Heart right ventricle (tissue), 16 donors: ENCODE measurements at regions not wholly inside any gene's neighbourhood (a gene's known extent, or its start where the extent isn't known, plus 50 kb on each side); places are given as distances from the start of the nearest gene placed in this dataset.

Experiments used
- ATAC-seq, 8 donors: fragments of 200-7000 bp; cut with Tn5 transposase; one replicate each; pipeline ENCODE4 v1.9.1; 2020; ENCODE audit warnings: mild to moderate bottlenecking in 8 of 8, moderate library complexity in 8 of 8, moderate number of reproducible peaks in 1 of 8
- DNase-seq, 2 donors: peaks; one replicate each; pipeline ENCODE4 v3.0.0-alpha.2; 2020
- H3K27ac ChIP-seq, 10 donors: fragments of 200-600 bp; sonication (generic) in 2 of 10; one replicate each; pipeline versions ENCODE4 v1.5.0 to v1.8.0; 2020 to 2022; ENCODE audit warnings: mild to moderate bottlenecking in 3 of 10
- H3K27me3 ChIP-seq, 7 donors: fragments of 200-600 bp; one replicate each; pipeline ENCODE4 v1.8.0; 2021 to 2022; ENCODE audit warnings: mild to moderate bottlenecking in 2 of 7
- H3K36me3 ChIP-seq, 9 donors: fragments of 200-600 bp; sonication (generic) in 1 of 9; one replicate each; pipeline versions ENCODE4 v1.5.0 to v1.8.0; 2020 to 2022; ENCODE audit warnings: mild to moderate bottlenecking in 2 of 9
- H3K4me1 ChIP-seq, 9 donors: fragments of 200-600 bp; sonication (generic) in 1 of 9; one replicate each; pipeline versions ENCODE4 v1.5.0 to v1.8.0; 2020 to 2022; ENCODE audit warnings: mild to moderate bottlenecking in 4 of 9
- H3K4me3 ChIP-seq, 10 donors: fragments of 200-600 bp; sonication (generic) in 2 of 10; one replicate each; pipeline versions ENCODE4 v1.5.0 to v1.8.0; 2020 to 2022; ENCODE audit warnings: mild to moderate bottlenecking in 7 of 10, moderate library complexity in 2 of 10
- H3K9me3 ChIP-seq, 11 donors: fragments of 200-600 bp in 10 of 11; sonication (generic) in 2 of 11; one replicate each; pipeline versions ENCODE4 v1.5.0 to v1.8.0; 2013 to 2022; ENCODE audit warnings: mild to moderate bottlenecking in 2 of 11, control low read depth in 1 of 11, moderate library complexity in 1 of 11
- WGBS, 2 donors: extraction: QIAGEN DNeasy Blood & Tissue Kit; methylation state at CpG; one replicate each; pipeline ENCODE4 v1.1.7; 2013; ENCODE audit warnings: inconsistent platforms in 1 of 2; 5-methylcytosine and 5-hydroxymethylcytosine counted together
- intact Hi-C, 10 donors: fragments of 100-400 bp; cut with DNase I; formaldehyde crosslinking; loops; one replicate each; pipeline versions ENCODE4 v1.11.1 to v1.14.2; 2022
- TF ChIP-seq, protein P1 (sequence below), 9 donors: fragments of 200-600 bp; sonication (generic) in 2 of 9; IDR thresholded peaks; one replicate each; pipeline versions ENCODE4 v1.5.0 to v1.8.0; 2021 to 2022; ENCODE audit warnings: antibody characterized with exemption in 9 of 9, mild to moderate bottlenecking in 5 of 9, moderate library complexity in 1 of 9
- donor health status: Arrhythmogenic right ventricular cardiomyopathy.
- donor health status: ischemic (EF 13 %, LVEDD 7.1; RV severe dilation, severe dysfunction).
- donor health status: healthy with polysubstance abuse.
- donor health status: DM: no; HTN: yes; CAD: no.
- donor health status: DM: no; HTN: no; CAD: no.
- donor health status: ischemic (EF 25% LVEDD 6.9; RV normal size, moderate dysfunction).
- donor health status: ischemic (EF 25% LVEDD 5.7; RV mildly dilated, moderate dysfunction).
- donor health status: healthy.
- donor health status: DM: yes; HTN: yes; CAD: no.
- donor health status: Ischemic cardiomyopathy.
- donor health status: ischemic (EF 35%, LVEDD 5.7; RV mildly dilated, moderate dysfunction).
- donor health status: nonischemic (EF 11% LVEDD 7.7; RV severe dilation, severe dysfunction).
- donor health status: DM: yes; HTN: yes; CAD: no.
- donor health status: PGD.
- donor health status: ischemic (EF 29% LVEDD 5.4; RV normal size, mild dysfunction).
- donor health status: nonischemic (EF 23%, LVEDD 6.1; RV moderate dilation, normal function).

DNA sequence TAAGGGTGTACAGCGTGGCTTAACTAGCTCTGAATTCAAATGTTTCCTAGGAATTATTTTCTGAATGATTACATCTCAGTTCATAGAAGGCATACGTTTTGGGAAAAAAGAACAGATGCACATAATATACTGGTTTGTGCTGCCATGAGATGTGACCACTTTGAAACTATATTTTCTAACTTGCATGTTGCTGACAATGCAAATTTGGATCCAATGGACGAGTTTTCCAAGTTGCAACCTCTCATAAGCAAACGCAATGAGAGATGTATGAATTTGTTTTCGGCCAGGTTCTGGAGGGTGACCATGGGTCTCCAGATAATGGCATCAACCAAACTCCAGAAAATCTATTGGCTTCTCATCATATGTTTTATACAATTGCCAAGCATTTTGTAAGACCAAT, 1445.4 kb downstream of the AACS start:
- Histone ChIP-seq H3K4me3 (no peak overlapping the region), H3K4me1 (no peaks in the 10 kb centered on the region), H3K27ac (no peak overlapping the region), H3K27me3 (no peaks in the 10 kb centered on the region), H3K9me3 (peaks cover 0 to 21% (median 7%) of the 10 kb centered on the region in 11 donors), H3K36me3 (no peaks in the 10 kb centered on the region)
- ATAC-seq, result no peak
- TF ChIP-seq, protein P1, sequence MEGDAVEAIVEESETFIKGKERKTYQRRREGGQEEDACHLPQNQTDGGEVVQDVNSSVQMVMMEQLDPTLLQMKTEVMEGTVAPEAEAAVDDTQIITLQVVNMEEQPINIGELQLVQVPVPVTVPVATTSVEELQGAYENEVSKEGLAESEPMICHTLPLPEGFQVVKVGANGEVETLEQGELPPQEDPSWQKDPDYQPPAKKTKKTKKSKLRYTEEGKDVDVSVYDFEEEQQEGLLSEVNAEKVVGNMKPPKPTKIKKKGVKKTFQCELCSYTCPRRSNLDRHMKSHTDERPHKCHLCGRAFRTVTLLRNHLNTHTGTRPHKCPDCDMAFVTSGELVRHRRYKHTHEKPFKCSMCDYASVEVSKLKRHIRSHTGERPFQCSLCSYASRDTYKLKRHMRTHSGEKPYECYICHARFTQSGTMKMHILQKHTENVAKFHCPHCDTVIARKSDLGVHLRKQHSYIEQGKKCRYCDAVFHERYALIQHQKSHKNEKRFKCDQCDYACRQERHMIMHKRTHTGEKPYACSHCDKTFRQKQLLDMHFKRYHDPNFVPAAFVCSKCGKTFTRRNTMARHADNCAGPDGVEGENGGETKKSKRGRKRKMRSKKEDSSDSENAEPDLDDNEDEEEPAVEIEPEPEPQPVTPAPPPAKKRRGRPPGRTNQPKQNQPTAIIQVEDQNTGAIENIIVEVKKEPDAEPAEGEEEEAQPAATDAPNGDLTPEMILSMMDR (IDR thresholded peaks at IDR 0.05), result no peak
- WGBS, 2 donors, result 74 to 75% methylated on average over 5 of the region's 5 CpGs
- DNase-seq, result no peak
- intact Hi-C loops, result loop anchor here in 1 of 10 donors (10.0 kb wide), 1 partner anchor 1564 kb away; no protein-coding TSS in a partner anchor

DNA sequence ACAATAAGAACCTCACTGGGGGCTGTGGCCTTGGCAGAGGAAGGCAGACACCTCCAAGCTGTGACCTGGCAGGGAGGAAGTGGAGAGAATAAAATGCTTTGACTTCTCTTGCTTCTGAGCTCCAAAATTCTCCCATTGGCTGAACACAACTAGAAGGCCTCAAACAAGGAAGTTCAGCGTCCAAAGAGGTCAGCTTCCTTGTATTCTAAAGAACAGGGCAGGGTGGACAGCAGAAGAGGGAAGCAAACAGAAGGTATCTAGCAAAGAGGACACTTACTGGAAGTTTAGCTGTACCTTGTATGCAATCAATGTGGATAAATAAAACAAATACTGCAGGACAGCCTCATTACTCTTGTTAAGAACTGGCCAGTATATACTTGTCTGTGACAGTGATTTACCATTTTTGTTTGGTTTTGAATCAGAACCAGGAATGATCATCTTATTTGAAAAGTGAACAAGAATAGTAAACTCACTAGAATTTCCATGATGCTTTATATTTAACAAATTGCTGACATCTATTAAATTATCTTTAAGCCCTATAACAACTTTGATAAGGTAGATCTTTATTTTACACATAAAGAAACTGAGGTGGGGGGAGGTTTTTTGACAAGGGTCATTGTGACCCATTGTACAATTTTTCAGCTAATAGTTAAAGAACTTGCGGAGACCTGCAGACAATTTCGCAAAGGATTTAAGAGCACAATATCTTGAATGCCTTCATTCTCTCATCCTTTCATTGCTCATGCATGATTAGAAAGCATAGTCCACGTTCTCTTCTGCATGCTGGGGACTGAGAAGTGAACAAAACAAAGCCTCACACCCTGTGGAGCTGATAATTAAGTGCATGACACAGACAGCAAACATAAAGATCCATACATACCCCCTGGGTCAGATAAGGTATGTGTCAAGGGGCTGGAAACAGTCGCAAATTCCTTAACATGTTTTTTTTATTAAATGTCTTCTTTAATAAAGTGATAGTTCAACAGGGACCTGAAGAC, 1448.0 kb downstream of the AACS start:
- intact Hi-C loops, result loop anchor here in 1 of 10 donors (10.0 kb wide), 1 partner anchor 1562 kb away; no protein-coding TSS in a partner anchor
- DNase-seq (no peak), ATAC-seq (no peak)
- 51 to 64% methylated on average over 5 of the region's 5 CpGs for whole genome bisulfite sequencing, 2 donors
- Histone ChIP-seq H3K36me3 (no peaks in the 10 kb centered on the region), H3K4me3 (no peak overlapping the region), H3K9me3 (peaks cover 0 to 8% (median 0%) of the 10 kb centered on the region in 11 donors), H3K27ac (no peak overlapping the region), H3K27me3 (no peaks in the 10 kb centered on the region), H3K4me1 (no peaks in the 10 kb centered on the region)
- TF ChIP-seq, protein P1 (IDR thresholded peaks at IDR 0.05), result no peak

DNA sequence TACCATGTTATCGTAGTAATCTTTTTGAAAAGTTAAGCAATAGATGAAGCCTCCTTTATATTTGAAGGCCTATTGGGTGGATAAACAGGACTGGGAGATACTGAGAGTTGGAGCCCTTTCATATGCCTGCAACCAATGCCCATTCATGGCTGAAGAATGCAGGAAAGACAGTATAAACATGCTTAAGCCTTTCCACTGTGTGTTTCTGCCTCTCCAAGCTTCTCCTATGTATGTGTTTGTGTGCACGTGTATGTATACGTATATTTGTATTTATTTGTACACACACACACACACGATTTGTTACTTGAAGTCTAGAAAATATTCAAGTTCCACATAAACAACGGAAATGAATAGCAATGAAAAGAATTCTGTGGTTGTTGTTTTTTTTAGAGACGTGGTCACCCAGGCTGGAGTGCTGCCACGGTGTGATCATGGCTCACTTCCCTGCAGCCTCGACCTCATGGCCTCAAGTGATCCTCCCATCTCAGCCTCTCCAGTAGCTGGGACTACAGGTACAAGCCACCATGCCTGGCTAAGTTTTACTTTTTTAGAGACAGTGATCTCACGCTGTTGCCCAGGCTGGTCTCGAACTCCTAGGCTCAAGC, 1453.5 kb downstream of the AACS start:
- Histone ChIP-seq H3K27me3 (no peaks in the 10 kb centered on the region), H3K36me3 (no peaks in the 10 kb centered on the region), H3K9me3 (peaks cover 0 to 8% (median 0%) of the 10 kb centered on the region in 11 donors), H3K4me1 (no peaks in the 10 kb centered on the region), H3K4me3 (no peak overlapping the region), H3K27ac (no peak overlapping the region)
- WGBS, 2 donors, result 77 to 79% methylated on average over 10 of the region's 10 CpGs
- DNase-seq (no peak), ATAC-seq (no peak)
- TF ChIP-seq, protein P1 (IDR thresholded peaks at IDR 0.05), result no peak
- intact Hi-C loops, result loop anchor here in 1 of 10 donors (10.0 kb wide), 1 partner anchor 1556 kb away; no protein-coding TSS in a partner anchor

DNA sequence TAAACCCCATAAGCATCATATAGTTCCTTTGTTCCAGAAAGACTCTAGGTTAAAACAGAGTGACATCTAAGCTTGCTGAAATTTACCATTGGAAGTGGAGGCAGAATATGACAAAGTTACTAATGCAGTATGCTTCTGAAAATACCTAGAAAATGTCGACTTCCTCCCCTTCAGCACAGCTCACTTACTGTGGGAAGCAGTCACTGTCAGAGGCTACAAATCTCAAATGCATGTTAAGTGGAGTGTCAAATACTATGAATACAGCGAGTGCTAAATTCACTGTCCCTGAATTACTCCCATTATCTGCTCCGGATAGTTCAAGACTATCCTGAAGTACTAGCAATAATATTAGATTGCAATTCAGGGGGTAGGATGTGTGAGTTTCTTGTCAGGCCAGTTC, 1454.6 kb downstream of the AACS start:
- TF ChIP-seq, protein P1 (IDR thresholded peaks at IDR 0.05), result no peak
- intact Hi-C loops, result loop anchor here in 1 of 10 donors (10.0 kb wide), 1 partner anchor 1555 kb away; no protein-coding TSS in a partner anchor
- Histone ChIP-seq H3K9me3 (peaks cover 0 to 8% (median 0%) of the 10 kb centered on the region in 11 donors), H3K4me1 (no peaks in the 10 kb centered on the region), H3K27ac (no peak overlapping the region), H3K36me3 (no peaks in the 10 kb centered on the region), H3K27me3 (no peaks in the 10 kb centered on the region), H3K4me3 (no peak overlapping the region)
- no peak for ATAC-seq
- 55 to 73% methylated on average over 3 of the region's 3 CpGs for WGBS, 2 donors
- DNase-seq, result no peak
